ENCODE measurements at regions not wholly inside any gene's neighbourhood (a gene's known extent, or its start where the extent isn't known, plus 50 kb on each side); places are given as distances from the start of the nearest gene placed in this dataset.

DNA sequence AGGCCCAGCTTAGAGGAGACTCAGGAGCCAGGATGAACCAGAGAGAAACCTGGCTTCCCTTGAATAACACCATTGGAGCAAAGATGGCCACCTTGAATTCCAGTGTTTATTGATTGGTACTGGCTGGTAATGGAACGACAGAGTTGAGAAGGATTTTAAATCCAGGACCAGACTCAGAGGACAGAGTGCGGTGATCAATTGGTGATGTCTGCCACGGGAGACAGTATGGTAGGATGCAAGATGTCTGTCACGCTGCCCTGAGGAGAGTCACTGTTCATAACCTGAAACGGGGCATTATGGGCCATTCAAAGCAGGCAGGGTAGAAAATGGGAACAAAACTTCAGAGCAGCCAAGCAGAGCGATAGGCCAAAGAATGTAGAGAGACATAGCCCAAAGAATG is 55.4 kb upstream of the ISX start:
- no peak for ATAC-seq

DNA sequence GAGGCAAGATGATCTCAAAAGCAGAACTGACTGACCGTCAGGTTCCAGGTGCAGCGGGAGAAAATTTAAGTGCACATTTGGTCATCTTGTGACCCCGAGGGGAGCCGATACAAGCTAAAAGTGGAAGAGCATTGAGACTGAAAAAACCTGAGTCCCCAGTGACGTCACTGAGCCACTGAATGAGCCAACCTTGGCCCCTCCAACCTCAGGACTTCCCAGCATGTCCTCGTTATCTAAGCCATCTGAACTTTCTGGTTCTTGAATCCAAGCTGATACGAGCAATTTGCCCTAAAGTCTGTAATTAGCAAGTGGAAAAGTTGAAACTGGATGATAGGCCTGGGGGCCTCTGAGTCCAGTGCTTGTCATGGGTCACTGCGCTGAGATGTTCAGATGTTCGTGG is 51.1 kb upstream of the ISX start:
- no peak for ATAC-seq

Measured in activated CD4-positive, CD25-positive, alpha-beta regulatory T cell treated with anti-CD3 and anti-CD28 coated beads, Interleukin-2, amount 50 U/mL, for 24 hours (primary cell).